Stimulated activated naive CD8-positive, alpha-beta T cell treated with anti-CD3 and anti-CD28 coated beads, Interleukin-15, Interleukin-2, amounts not matched to agents 100 U/mL and 50 U/mL, for 24 hours (primary cell): ENCODE measurements at regions not wholly inside any gene's neighbourhood (a gene's known extent, or its start where the extent isn't known, plus 50 kb on each side); places are given as distances from the start of the nearest gene placed in this dataset.
"Not testable (repeated sequence)": the region's sequence is repeated elsewhere in the genome, so short reads cannot be mapped to it uniquely, and the experiment has no call there.

Experiments used
- ATAC-seq: fragments of 150-1000 bp; cut with Tn5 transposase; one replicate; pipeline ENCODE4 v1.10.0; 2021
- DNase-seq: peaks from one replicate; pipeline ENCODE4 v3.0.0; 2021

- DNase-seq, result no peak
- ATAC-seq, result no peak
These were observed 55.0 kb upstream of the CXXC4 start for GRCh38 chr4:104549736-104550135.

- DNase-seq, result no peak
- no peak for ATAC-seq
These were observed 64.8 kb upstream of the CXXC4 start for GRCh38 chr4:104559502-104559901.

GRCh38 chr4:104571341-104571740 lies 76.6 kb upstream of the CXXC4 start:
- no peak for DNase-seq
- no peak for ATAC-seq

DNA sequence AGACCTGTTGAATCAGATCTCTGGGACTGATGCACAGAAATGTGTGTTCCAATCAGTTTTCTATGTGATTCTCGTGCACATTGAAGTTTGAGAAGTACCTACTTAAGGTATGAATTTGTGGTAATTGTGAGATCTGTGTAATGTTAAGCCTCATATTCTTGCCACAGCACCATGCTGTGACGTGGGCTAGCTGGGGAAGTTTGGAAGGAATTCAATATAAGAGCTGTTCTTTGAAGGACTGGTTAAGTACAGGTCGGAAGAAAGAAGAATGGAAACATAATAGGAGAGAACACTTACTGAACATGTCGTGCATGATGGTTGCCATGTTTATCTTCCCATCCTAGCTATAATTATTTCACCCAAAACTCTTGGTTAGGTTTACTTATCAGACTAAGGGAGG lies 79.7 kb upstream of the CXXC4 start:
- DNase-seq (no peak), ATAC-seq (no peak)

GRCh38 chr4:104575278-104575677 lies 80.6 kb upstream of the CXXC4 start:
- no peak for DNase-seq
- no peak for ATAC-seq

DNA sequence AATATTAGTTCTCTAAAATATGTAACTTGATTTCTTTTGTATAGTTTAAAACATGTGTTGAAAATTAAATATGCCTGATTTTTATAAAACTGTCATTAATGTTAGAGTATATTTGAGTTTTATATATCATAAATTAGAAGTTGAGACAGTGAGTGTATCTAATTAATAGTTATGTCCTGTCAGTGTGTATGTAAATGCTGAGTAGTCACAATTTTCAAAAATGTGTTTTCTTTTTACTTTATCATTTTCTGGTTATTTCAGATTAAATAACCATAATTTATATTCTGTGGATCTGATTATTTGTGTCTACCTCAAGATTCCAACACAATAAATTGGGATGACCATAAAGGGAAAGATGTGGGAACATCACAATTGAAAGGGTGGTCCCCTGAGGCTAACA lies 82.7 kb upstream of the CXXC4 start:
- no peak for DNase-seq
- no peak for ATAC-seq

GRCh38 chr4:104581476-104581875 lies 86.8 kb upstream of the CXXC4 start:
- DNase-seq, ATAC-seq: not testable (repeated sequence)

DNA sequence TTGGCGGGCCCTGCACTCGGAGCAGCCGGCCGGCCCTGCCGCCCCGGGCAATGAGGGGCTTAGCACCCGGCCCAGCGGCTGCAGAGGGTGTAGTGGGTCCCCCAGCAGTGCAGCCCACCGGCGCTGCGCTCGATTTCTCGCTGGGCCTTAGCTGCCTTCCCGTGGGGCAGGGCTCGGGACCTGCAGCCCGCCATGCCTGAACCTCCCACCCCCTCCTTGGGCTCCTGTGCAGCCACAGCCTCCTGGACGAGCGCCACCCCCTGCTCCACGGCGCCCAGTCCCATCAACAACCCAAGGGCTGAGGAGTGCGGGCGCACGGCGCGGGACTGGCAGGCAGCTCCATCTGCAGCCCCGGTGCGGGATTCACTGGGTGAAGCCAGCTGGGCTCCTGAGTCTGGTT lies 87.4 kb upstream of the CXXC4 start:
- DNase-seq, ATAC-seq: not testable (repeated sequence)

DNA sequence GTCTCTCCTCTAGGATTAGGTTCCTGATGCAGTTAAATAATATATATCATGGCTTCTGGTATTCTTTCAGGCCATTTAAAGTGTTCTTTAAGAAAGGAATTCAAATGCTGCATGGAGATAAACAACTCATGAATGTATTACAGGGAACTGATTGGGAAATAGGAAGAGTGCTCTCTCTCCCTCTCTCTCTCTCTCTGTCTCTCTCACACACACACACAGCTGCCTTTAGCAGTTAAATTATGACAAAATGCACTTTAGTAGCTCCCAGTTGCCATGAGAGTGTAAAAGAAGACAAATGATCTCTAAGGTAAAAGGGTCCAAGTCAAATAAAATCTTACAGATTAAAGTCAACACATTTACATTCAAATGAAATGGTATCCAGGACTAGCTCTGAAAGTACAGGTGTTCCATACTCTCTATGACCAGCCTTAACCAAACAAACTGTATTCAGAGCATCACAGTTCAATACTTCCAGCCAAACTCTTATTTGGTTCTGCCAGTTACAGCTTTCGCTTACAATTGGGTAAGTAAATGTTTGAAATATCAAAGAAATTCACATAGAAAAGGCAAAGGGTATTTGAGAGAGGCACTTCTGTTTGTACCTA lies 94.7 kb upstream of the CXXC4 start:
- ATAC-seq (no peak), DNase-seq (no peak)

DNA sequence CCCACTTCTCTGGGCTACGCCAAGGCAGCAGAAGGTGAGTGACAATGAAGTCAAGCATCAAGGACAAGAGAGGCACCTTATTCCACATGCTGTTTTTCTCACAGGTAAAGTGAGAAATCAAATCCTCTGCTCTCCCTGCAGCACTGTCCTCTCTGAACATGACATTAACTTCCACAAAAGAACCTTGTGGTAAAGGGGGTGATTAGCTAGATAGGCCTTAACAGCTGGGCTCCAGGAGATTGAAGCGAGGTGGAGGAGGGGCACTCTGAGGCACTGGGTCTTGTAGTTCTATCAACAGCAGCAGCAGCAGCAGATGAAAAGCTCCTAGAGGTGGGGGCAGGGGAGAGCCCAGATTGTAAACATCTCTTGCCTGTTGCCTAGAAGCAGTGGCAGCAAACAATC lies 96.8 kb upstream of the CXXC4 start:
- ATAC-seq, result no peak

GRCh38 chr4:104592183-104592582 lies 97.5 kb upstream of the CXXC4 start:
- DNase-seq, result no peak

More for the DNA sequence above, 96.8 kb upstream of the CXXC4 start:
- DNase-seq, result no peak

GRCh38 chr4:104593019-104593418 lies 98.3 kb upstream of the CXXC4 start:
- no peak for DNase-seq
- no peak for ATAC-seq

More at GRCh38 chr4:104592183-104592582, 97.5 kb upstream of the CXXC4 start:
- ATAC-seq, result no peak

DNA sequence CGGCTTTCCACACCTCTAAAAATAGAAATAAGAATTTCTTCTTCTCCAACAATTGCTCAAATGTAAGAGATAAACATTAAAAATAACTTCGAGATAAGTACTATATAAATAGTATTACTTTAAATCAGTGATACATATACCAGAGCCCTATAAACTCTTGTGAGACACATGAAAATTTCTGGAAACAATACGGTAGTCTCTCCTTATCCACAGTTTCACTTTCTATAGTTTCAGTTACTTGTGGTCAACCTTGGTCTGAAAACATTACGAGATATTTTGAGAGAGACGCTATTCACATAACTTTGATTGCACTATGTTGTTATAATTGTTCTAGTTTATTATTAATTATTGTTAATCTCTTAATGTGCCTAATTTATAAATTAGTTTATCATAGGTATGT lies 101.5 kb upstream of the CXXC4 start:
- DNase-seq (no peak), ATAC-seq (no peak)

DNA sequence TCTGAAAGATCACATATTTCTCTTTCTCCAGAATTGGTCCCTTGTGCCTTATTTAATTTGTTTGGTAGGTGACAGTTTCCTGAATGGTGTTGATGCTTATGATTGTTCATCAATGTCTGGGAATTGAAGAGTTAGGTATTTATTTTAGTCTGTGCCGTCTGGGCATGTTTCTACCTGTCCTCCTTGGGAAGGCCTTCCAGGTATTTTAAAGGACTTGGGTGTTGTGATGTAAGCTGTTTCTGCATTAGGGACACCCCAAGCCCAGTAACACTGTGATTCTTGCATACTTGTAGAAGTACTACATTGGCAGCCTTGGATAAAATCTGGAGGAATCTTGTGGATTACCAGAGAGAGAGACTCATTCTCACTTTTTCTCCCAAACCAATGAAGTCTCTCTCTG lies 120.8 kb upstream of the CXXC4 start:
- ATAC-seq (no peak), DNase-seq (no peak)

- DNase-seq (no peak), ATAC-seq (no peak)
These were observed 121.2 kb upstream of the CXXC4 start for GRCh38 chr4:104615926-104616325.

GRCh38 chr4:104616401-104616820 lies 121.7 kb upstream of the CXXC4 start:
- ATAC-seq (no peak), DNase-seq (no peak)

DNA sequence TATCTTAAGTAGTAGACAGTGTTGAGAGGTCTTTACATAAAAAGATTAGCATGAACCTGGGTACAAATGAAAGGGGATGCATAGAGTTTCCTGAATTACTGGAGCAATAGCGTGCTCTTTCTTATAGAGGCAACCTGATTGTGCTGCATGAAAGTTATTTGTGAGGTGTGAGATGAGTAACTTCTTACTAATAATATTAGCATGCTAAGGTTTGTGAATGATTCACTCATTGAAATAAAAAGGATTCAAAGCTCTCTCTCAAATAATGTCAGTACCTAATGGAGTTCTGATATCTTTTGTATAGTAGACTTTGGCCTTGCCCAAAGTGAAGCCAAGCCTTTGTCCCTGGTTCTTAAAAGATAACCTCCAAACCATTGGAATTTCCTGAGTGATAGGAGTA lies 131.0 kb upstream of the CXXC4 start:
- DNase-seq (no peak), ATAC-seq (no peak)

DNA sequence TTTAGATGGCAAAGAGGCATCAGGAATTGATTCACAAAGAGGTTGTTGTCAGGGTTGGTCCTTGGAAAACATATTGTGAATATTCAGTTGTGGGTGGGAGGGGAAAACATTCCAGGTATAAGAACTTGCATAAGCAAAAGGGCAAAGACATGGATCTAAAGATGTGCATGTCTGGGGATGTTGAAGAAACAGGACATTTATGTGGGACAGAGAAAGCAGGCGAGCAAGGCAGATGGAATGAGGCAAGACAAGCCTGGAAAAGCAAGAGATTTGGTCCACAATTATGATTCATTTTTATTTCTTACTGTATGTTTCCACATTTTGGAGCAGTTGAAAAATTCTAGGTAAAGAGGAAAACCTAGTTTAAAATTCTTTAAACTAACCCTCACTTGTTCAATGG lies 134.9 kb upstream of the CXXC4 start:
- DNase-seq (no peak), ATAC-seq (no peak)

DNA sequence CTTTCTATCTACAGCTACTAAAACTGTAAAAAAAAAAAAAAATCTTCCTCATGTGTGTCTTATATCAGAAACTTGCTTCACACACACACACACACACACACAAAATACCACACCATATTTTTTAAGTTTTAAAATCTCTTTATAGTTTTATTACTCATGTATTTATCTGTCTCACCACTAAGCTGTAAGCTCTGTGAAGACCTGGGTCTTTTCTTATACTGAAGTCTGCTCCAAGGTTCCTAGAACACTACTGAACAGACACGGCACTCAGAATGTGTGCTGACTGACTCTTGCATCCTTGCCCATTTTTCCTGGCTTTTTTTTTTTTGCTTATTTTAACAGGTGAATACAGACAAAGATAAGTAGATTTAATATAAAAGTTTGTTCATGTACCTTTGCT lies 135.6 kb upstream of the CXXC4 start:
- ATAC-seq, result no peak

DNA sequence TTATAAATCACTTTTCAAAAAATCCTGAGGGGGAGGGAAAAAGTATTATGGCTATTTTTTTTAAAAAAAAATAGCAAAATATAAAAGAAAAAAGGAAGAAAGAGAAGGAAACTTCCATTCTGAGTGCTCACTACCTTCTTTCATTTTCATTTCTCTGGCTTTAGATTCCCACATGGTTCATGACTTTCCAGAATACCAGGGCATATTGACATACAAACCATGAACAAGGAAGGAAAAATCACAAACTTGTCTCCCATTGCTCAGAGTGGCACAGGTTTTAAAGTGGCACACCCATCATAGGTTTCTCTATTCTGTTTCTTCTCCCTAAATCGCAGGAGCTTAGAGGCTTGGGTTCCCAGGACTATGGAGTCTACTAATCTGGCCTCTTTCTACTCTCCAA lies 136.3 kb upstream of the CXXC4 start:
- ATAC-seq (no peak), DNase-seq (no peak)

More for the DNA sequence above, 135.6 kb upstream of the CXXC4 start:
- DNase-seq, result no peak

- no peak for DNase-seq
- ATAC-seq, result no peak
These were observed 146.7 kb upstream of the CXXC4 start for GRCh38 chr4:104641418-104641817.

- ATAC-seq (no peak), DNase-seq (no peak)
These were observed 147.8 kb upstream of the CXXC4 start for GRCh38 chr4:104642521-104642920.

DNA sequence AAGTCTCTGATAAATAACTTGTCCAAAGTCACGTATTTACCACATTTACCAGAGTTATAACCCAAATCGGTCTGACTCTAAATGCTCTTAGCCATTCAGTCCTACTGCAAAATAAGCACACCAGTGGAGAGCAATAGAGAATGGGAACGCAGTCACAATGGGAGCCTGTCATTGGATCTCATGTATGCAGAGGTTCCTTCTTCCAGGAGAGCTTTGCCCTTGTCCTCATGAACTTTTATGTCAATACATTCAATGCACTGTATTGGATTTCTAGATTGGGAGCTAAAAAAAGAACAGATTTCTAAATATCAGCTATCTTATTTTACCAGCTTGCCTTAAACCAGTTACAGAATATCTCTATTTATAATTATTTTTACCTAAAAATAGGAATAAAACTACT lies 149.1 kb upstream of the CXXC4 start:
- ATAC-seq, result no peak
- DNase-seq, result no peak

DNA sequence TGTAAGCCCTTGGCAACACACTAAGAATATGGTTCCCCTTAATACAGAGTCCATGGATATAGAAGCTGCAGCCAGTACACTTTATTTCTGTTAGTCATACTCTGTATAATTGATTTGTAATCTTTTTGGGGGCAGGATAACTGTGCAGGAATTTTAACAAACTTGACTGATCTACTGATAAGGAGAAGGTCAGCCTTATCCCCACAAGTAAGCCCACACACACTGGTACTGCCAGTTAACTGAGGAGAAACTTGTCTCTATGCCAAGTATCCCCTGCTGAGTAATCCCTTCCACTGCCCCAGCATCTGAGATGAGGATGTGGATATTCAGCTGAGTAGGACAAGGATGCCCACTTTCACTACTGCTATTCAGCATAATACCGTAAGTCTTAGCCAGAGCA lies 154.9 kb upstream of the CXXC4 start:
- DNase-seq, result no peak
- no peak for ATAC-seq

DNA sequence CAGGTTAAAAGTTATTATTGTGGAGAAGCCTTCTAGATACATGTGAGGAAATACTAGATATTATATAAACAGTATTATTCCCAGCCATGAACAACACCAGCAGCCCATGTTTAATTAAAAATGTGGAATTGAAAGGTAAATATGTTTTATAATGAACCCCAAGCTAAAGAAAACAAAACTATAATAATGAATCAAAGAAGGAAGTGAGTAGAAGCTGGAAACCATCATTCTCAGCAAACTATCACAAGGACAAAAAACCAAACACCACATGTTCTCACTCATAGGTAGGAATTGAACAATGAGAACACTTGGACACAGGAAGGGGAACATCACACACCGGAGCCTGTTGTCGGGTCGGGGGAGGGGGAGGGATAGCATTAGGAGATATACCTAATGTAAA lies 167.6 kb upstream of the CXXC4 start:
- not testable (repeated sequence) for DNase-seq

More for the DNA sequence above, 167.6 kb upstream of the CXXC4 start:
- ATAC-seq, result not testable (repeated sequence)
